ENCODE measurements at regions not wholly inside any gene's neighbourhood (a gene's known extent, or its start where the extent isn't known, plus 50 kb on each side); places are given as distances from the start of the nearest gene placed in this dataset.

- 67 to 78% (median 74%) methylated on average over 1 of the region's 1 CpG for WGBS, 4 donors
- TF ChIP-seq CTCF (IDR thresholded peaks at IDR 0.05), result no peak
- TF ChIP-seq POLR2A (IDR thresholded peaks at IDR 0.05), result no peak
- Histone ChIP-seq H3K27me3 (no peaks in the 10 kb centered on the region), H3K36me3 (replicated peaks in 1 of 2) (no peaks in the 10 kb centered on the region), H3K4me1 (replicated peaks in 1 of 2) (no peaks in the 10 kb centered on the region), H3K4me3 (no peak overlapping the region), H3K27ac (no peak overlapping the region), H3K9me3 (replicated peaks in 1 of 3) (no peaks in the 10 kb centered on the region)
- intact Hi-C loops (cut with DNase I), result no loop called here
- DNase-seq, result no peak
Measured at GRCh38 chr14:83044001-83044400, 1510.3 kb upstream of the SEL1L start.

- H3K27ac ChIP-seq, result no peak overlapping the region
- no peaks in the 10 kb centered on the region for H3K27me3 ChIP-seq
- H3K36me3 ChIP-seq (replicated peaks in 1 of 2), result no peaks in the 10 kb centered on the region
- TF ChIP-seq POLR2A (IDR thresholded peaks at IDR 0.05) (no peak), CTCF (IDR thresholded peaks at IDR 0.05) (no peak)
- DNase-seq, result no peak
- no peaks in the 10 kb centered on the region for H3K4me1 ChIP-seq (replicated peaks in 1 of 2)
- H3K4me3 ChIP-seq, result no peak overlapping the region
- intact Hi-C loops (cut with DNase I), result no loop called here
- H3K9me3 ChIP-seq (replicated peaks in 1 of 3), result no peaks in the 10 kb centered on the region
- 45 to 49% (median 46%) methylated on average over 2 of the region's 2 CpGs for WGBS, 4 donors
Measured at GRCh38 chr14:83047059-83047830, 1513.6 kb upstream of the SEL1L start.

- no peaks in the 10 kb centered on the region for H3K36me3 ChIP-seq (replicated peaks in 1 of 2)
- H3K4me1 ChIP-seq (replicated peaks in 1 of 2), result no peaks in the 10 kb centered on the region
- no peak overlapping the region for H3K4me3 ChIP-seq
- no peaks in the 10 kb centered on the region for H3K9me3 ChIP-seq (replicated peaks in 1 of 3)
- intact Hi-C loops (cut with DNase I), result no loop called here
- no peak overlapping the region for H3K27ac ChIP-seq
- H3K27me3 ChIP-seq, result no peaks in the 10 kb centered on the region
- TF ChIP-seq CTCF (IDR thresholded peaks at IDR 0.05) (no peak), POLR2A (IDR thresholded peaks at IDR 0.05) (no peak)
- DNase-seq, result no peak
- 82 to 96% (median 89%) methylated on average over 1 of the region's 1 CpG for WGBS, 4 donors
Measured at GRCh38 chr14:83053022-83053710, 1519.5 kb upstream of the SEL1L start.

- no peak overlapping the region for H3K27ac ChIP-seq
- WGBS, 4 donors, result 45 to 81% (median 64%) methylated on average over 1 of the region's 1 CpG
Measured at GRCh38 chr14:83058068-83058467, 1524.4 kb upstream of the SEL1L start.

More at GRCh38 chr14:83058068-83058467, 1524.4 kb upstream of the SEL1L start:
- Histone ChIP-seq H3K4me3 (no peak overlapping the region), H3K36me3 (replicated peaks in 1 of 2) (no peaks in the 10 kb centered on the region), H3K4me1 (replicated peaks in 1 of 2) (no peaks in the 10 kb centered on the region), H3K9me3 (replicated peaks in 1 of 3) (peaks cover 0 to 4% (median 0%) of the 10 kb centered on the region in 3 donors), H3K27me3 (no peaks in the 10 kb centered on the region)
- intact Hi-C loops (cut with DNase I), result no loop called here
- no peak for DNase-seq
- TF ChIP-seq POLR2A (IDR thresholded peaks at IDR 0.05) (no peak), CTCF (IDR thresholded peaks at IDR 0.05) (no peak)
